Embryonic facial prominence (tissue), 1 donor: ENCODE measurements at regions not wholly inside any gene's neighbourhood (a gene's known extent, or its start where the extent isn't known, plus 50 kb on each side); places are given as distances from the start of the nearest gene placed in this dataset.

Experiments used
- DNase-seq: peaks from one replicate; pipeline ENCODE4 v3.0.0-alpha.2; 2016; ENCODE audit errors: extremely low spot score

GRCh38 chr2:168338803-168339437 is 91.5 kb upstream of the STK39 start:
- no peak for DNase-seq

- DNase-seq, result no peak
These were observed 93.5 kb upstream of the STK39 start for GRCh38 chr2:168340931-168341330.

GRCh38 chr2:168343586-168343985 is 96.2 kb upstream of the STK39 start:
- DNase-seq, result no peak

DNA sequence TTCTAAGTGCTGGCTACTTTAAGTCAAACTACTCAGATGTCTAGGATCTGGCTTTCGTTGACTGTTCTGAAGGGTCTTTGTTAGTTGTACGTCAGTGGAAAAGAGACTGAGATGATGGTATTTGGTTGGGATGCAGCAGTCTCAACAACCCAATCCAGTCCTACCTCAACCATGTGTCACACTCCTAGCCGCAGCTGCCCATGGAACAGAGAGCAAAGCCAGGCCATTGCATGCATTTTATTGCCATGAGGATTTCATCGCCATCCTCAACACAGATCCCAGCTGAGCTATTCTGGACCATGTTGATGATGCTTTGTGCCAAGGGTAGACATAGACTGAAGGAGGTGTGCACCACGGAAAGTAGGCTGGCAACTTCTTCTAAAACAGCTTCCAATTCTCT is 97.3 kb upstream of the STK39 start:
- DNase-seq, result no peak

DNA sequence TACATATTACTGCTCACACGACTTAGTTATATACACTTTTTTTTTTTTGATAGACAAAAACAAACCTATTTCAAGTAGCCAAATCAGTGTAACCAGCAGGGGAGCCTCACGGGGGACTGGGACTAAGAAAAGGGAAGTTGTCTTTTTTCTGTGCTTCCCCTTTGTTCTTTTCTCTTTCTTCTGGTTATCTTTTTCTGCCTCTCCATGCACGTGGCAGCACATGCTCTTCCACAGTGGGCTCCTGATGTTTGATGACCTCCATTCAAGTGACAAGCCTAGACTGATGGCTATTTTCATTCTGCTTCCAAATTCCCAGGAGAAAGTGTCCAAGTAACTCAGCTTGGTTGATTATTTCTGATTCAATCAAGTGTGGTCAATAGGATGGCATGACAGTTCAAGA is 98.2 kb upstream of the STK39 start:
- DNase-seq, result no peak

DNA sequence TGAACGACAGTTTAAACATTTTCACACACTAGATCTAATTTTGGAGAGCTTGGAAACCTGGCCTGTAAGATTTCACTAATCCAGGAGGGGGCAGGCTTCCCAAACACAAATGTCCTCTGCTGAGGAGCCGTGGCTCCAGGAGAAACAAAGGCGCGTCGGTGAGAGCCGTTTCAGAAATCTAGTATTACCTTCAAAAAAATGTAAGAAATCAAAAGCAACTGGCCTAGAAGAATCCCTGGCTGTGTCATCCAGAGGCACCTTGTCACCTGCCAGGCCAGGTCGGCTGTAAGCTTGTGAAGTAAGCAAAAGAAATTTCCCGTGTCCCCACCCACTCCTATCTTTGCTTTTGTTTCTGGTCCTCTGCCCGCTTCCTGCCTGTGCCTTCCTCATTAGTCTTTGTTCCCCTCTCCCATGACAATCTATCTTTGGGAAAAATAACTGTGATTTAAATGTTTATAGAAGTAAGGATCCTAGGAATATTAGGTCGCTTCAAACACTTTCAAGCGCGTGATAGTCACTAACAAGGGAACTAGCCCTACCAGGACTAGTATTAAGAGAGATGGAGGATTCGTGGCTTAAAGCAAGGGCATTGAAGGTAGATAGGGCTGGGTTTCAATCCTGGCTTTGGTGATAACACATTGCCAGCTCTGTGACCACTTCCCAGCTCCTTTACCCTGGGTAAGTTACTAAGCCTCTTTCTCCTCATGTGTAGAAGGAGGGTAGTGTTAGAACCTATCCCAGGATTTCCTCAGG is 99.5 kb upstream of the STK39 start:
- peak; percentile 48 for DNase-seq

DNA sequence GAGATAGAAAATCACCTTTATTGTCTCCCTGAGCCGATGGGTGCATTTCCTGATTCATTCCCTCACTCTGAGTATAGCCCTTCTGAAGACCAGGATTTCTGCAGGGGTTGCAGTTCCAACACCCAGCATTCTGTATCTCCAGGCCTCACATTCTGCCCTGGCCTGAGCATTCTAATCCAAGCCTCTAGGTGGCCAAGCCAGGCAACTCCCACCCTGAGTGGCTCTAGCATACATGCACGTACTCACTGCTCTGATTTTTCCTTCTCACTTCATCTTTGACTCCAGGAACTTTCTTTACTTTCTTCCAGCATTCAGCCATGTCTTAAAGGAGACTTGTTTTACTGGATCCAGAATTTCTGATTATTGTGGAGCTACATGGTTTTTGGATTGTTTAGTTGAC is 100.7 kb upstream of the STK39 start:
- no peak for DNase-seq

- DNase-seq, result no peak
These were observed 103.0 kb upstream of the STK39 start for GRCh38 chr2:168350380-168350779.

GRCh38 chr2:168353251-168353650 is 102.8 kb upstream of the CERS6 start:
- DNase-seq, result no peak

DNA sequence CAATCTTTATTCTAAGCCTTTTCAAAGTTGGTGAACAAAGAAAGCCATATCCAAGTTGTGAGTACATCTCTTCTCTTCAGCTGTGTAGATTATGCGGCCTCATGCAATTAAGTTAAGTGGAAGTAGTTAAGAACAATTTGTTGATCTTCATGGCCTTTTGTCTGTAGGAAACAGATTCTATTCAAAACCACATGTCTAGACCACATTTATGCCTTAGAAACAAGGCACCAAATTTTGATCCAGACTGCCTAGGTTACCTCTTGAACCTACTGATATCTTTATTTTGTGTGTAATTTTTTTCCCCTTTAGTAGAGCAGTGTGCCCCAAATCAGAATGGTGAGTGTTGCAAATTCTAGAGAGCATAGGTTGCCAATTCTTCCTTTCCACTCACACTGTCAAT is 101.6 kb upstream of the CERS6 start:
- DNase-seq, result no peak

DNA sequence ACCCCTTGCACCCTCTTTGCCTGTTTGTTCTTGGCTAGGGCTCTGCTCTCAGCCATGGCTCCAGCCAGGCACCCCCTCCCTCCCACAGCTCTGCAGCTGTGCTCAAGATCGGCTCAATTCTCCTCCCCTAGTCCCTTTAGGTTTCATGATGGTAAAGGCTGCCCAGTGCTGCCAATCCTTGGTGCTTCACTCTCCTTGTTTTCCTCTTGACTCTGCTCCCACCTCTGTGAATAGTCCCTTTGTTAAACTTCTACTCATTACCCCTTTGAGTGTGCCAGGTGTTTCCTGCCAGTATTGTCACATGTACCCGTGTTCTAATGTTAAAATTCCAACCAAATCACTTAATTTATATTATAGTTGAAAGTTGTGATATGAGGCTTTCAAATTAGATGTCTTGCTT is 101.0 kb upstream of the CERS6 start:
- DNase-seq, result no peak

GRCh38 chr2:168355779-168356476 is 100.1 kb upstream of the CERS6 start:
- DNase-seq, result no peak

- no peak for DNase-seq
These were observed 99.6 kb upstream of the CERS6 start for GRCh38 chr2:168356477-168356835.

GRCh38 chr2:168357797-168358472 is 98.1 kb upstream of the CERS6 start:
- no peak for DNase-seq

GRCh38 chr2:168359082-168359481 is 97.0 kb upstream of the CERS6 start:
- no peak for DNase-seq

- no peak for DNase-seq
These were observed 92.6 kb upstream of the CERS6 start for GRCh38 chr2:168363347-168364092.

- no peak for DNase-seq
These were observed 90.9 kb upstream of the CERS6 start for GRCh38 chr2:168365094-168365621.

DNA sequence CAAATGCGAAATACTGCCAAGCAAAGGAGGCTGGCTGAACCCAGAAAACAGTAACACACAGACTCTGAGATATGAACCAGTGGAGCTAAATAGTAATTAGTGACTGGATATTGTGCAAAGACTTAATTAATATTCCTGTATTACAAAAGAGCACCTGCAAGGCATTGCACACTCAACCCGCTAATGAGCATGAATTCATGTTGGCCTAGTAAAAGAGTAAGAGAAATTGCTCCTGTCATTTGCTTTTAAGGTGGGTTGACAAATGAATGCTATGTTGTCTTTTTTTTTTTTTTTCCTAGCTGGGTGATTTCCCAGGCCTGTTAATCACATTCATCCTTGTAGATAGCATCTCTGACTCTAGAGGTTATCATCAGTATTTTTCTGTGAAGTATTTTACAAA is 87.0 kb upstream of the CERS6 start:
- no peak for DNase-seq

DNA sequence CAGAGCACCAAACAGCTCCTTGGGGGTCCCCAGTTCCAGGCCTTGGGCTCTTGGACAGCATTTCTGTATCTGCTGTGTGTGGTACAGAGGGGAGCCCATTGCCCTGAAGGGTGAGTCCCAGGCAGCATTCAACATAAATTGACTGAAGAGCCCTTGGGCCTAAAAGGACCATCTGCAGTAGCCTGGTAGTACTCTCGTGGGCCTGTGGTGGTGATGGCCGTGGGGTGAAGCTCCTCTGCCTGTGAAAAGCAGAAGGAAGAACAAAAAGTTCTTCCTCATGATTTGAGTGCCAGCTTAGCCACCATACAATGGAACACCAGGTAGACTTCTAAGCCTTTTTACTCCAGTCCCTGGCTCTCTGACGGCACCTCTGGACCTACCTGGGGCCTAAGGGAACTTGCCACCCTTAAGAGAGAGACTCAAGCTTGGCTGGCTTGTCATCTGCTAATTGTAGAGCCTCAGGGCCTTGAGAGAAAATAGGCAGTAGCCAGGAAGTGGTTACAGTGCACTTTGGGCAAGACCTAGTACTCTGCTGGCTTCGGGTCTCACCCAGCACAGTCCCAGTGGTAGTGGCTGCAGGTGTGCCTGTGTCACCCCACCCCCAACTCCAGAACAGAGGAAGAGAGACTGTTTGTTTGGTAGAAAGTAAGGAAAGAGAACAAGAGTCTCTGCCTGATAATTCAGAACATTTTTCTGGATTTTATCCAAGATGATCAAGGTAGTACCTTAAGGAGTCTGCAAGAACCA is 84.6 kb upstream of the CERS6 start:
- no peak for DNase-seq

GRCh38 chr2:168373468-168373867 is 82.6 kb upstream of the CERS6 start:
- DNase-seq, result no peak
